ENCODE measurements at regions not wholly inside any gene's neighbourhood (a gene's known extent, or its start where the extent isn't known, plus 50 kb on each side); places are given as distances from the start of the nearest gene placed in this dataset.

- 86% methylated on average over 10 of the region's 10 CpGs for WGBS
- no peaks in the 10 kb centered on the region for H3K9me3 ChIP-seq
- DNase-seq (ENCODE audit: low spot score in 2 of 2) = no peak
- no peaks in the 10 kb centered on the region for H3K27me3 ChIP-seq
- no peak overlapping the region for H3K4me3 ChIP-seq
- H3K36me3 ChIP-seq = no peaks in the 10 kb centered on the region
- no peaks in the 10 kb centered on the region for H3K4me1 ChIP-seq
- H3K27ac ChIP-seq = no peak overlapping the region
- TF ChIP-seq EP300 (IDR thresholded peaks at IDR 0.05) (no peak), CTCF (IDR thresholded peaks at IDR 0.05) (no peak), POLR2AphosphoS5 (IDR thresholded peaks at IDR 0.05) (no peak)
Measured at GRCh38 chr6:154592199-154592860, 81.8 kb upstream of the CNKSR3 start.

DNA sequence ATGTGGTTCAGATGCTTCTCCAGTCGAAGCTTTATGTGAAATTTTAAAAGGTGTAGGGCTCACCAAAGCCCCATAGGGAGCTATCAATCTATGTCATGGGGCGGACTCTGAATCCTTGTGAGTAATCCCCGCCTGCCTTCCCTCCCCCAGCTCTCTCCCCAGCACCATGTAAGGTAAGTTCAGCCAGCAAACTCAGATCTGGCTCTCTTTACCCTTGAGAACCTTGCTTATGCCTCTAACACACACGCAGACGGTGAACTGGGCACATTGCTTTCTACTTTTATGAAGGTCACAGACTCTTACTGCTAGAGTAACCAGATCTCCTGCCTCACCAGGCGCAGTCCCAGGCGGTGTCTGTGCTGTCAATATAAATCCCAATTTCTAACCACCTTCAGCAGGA is 82.6 kb upstream of the CNKSR3 start:
- Histone ChIP-seq H3K9me3 (no peaks in the 10 kb centered on the region), H3K27ac (no peak overlapping the region), H3K4me1 (no peaks in the 10 kb centered on the region), H3K36me3 (no peaks in the 10 kb centered on the region), H3K4me3 (no peak overlapping the region), H3K27me3 (no peaks in the 10 kb centered on the region)
- DNase-seq (ENCODE audit: low spot score in 2 of 2) = no peak
- TF ChIP-seq EP300 (IDR thresholded peaks at IDR 0.05) (no peak), POLR2AphosphoS5 (IDR thresholded peaks at IDR 0.05) (no peak), CTCF (IDR thresholded peaks at IDR 0.05) (no peak), POLR2A (IDR thresholded peaks at IDR 0.05) (no peak)
- 82% methylated on average over 7 of the region's 7 CpGs for WGBS

GRCh38 chr6:154594496-154595198 is 84.2 kb upstream of the CNKSR3 start:
- Histone ChIP-seq H3K36me3 (no peaks in the 10 kb centered on the region), H3K27me3 (no peaks in the 10 kb centered on the region), H3K4me1 (no peaks in the 10 kb centered on the region), H3K27ac (no peak overlapping the region), H3K9me3 (no peaks in the 10 kb centered on the region), H3K4me3 (no peak overlapping the region)
- no peak for DNase-seq (ENCODE audit: low spot score in 2 of 2)
- TF ChIP-seq EP300 (IDR thresholded peaks at IDR 0.05) = no peak
- TF ChIP-seq POLR2AphosphoS5 (IDR thresholded peaks at IDR 0.05) = no peak
- 88% methylated on average over 9 of the region's 9 CpGs for WGBS

GRCh38 chr6:154595538-154595937 is 85.1 kb upstream of the CNKSR3 start:
- H3K27me3 ChIP-seq = no peaks in the 10 kb centered on the region
- H3K9me3 ChIP-seq = no peaks in the 10 kb centered on the region
- WGBS = 74% methylated on average over 1 of the region's 1 CpG
- H3K36me3 ChIP-seq = no peaks in the 10 kb centered on the region
- no peak for TF ChIP-seq POLR2A (IDR thresholded peaks at IDR 0.05)
- TF ChIP-seq EP300 (IDR thresholded peaks at IDR 0.05) = no peak
- no peak for TF ChIP-seq POLR2AphosphoS5 (IDR thresholded peaks at IDR 0.05)
- no peak for TF ChIP-seq CTCF (IDR thresholded peaks at IDR 0.05)
- H3K4me1 ChIP-seq = no peaks in the 10 kb centered on the region
- no peak overlapping the region for H3K27ac ChIP-seq
- no peak for DNase-seq (ENCODE audit: low spot score in 2 of 2)
- no peak overlapping the region for H3K4me3 ChIP-seq

DNA sequence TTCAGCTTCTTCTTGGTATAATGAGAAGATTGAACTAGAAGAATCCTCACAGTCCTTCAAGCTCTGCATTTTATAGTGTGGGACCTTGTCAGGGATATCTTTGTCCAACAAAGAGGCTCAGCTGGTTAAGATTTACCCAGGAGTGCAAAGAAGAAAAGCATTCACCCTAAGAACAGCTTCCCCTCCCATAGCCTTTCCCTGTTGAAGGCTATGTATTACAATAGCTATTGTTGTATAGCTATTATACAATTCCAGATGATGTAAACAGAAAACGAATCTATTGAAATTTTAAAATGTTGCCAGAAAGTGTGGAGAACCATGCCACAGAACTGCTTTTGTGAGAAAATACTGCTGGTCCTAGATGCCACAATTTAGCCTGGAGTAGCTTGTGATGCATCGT is 85.5 kb upstream of the CNKSR3 start:
- Histone ChIP-seq H3K36me3 (no peaks in the 10 kb centered on the region), H3K27me3 (no peaks in the 10 kb centered on the region), H3K9me3 (no peaks in the 10 kb centered on the region), H3K27ac (no peak overlapping the region), H3K4me1 (no peaks in the 10 kb centered on the region), H3K4me3 (no peak overlapping the region)
- WGBS = 81% methylated on average over 2 of the region's 2 CpGs
- no peak for TF ChIP-seq CTCF (IDR thresholded peaks at IDR 0.05)
- TF ChIP-seq EP300 (IDR thresholded peaks at IDR 0.05) = no peak
- no peak for DNase-seq (ENCODE audit: low spot score in 2 of 2)
